ENCODE measurements at regions not wholly inside any gene's neighbourhood (a gene's known extent, or its start where the extent isn't known, plus 50 kb on each side); places are given as distances from the start of the nearest gene placed in this dataset.
A peak's percentile ranks its signal among the peaks of the same experiment; 100 is the strongest.

DNA sequence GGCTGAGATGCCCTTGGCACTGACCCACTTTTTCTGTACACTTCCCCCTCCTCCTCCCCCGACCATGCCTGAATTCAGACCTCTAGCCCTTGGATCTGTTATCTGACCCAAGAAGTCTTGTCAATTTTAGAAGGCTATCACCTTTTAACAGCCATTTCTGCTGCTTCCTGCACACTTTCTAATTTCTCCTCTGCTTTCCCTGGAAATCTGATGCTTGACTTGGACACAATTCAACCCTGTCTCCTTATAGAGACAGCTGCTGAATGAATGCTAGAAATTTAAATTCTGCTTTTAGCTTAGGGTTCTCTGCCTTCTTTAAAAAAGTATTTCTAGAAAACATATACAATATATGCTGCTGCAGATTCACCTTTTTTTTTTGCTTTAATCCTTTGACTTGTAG, 417.9 kb upstream of the KLF6 start:
- no peaks in the 10 kb centered on the region for H3K36me3 ChIP-seq (ENCODE audit: control insufficient read depth, insufficient read depth, low read length)
- H3K27ac ChIP-seq (ENCODE audit: low read length) = peak overlapping the region; percentile 1
- no peak for TF ChIP-seq POLR2AphosphoS5 (IDR thresholded peaks at IDR 0.05; ENCODE audit: low read depth, low read length)
- TF ChIP-seq, protein P1, sequence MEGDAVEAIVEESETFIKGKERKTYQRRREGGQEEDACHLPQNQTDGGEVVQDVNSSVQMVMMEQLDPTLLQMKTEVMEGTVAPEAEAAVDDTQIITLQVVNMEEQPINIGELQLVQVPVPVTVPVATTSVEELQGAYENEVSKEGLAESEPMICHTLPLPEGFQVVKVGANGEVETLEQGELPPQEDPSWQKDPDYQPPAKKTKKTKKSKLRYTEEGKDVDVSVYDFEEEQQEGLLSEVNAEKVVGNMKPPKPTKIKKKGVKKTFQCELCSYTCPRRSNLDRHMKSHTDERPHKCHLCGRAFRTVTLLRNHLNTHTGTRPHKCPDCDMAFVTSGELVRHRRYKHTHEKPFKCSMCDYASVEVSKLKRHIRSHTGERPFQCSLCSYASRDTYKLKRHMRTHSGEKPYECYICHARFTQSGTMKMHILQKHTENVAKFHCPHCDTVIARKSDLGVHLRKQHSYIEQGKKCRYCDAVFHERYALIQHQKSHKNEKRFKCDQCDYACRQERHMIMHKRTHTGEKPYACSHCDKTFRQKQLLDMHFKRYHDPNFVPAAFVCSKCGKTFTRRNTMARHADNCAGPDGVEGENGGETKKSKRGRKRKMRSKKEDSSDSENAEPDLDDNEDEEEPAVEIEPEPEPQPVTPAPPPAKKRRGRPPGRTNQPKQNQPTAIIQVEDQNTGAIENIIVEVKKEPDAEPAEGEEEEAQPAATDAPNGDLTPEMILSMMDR (IDR thresholded peaks at IDR 0.05) = no peak
- no peak for TF ChIP-seq TCF7L2 (IDR thresholded peaks at IDR 0.05; ENCODE audit: low read depth, low read length)
- TF ChIP-seq, protein P2, sequence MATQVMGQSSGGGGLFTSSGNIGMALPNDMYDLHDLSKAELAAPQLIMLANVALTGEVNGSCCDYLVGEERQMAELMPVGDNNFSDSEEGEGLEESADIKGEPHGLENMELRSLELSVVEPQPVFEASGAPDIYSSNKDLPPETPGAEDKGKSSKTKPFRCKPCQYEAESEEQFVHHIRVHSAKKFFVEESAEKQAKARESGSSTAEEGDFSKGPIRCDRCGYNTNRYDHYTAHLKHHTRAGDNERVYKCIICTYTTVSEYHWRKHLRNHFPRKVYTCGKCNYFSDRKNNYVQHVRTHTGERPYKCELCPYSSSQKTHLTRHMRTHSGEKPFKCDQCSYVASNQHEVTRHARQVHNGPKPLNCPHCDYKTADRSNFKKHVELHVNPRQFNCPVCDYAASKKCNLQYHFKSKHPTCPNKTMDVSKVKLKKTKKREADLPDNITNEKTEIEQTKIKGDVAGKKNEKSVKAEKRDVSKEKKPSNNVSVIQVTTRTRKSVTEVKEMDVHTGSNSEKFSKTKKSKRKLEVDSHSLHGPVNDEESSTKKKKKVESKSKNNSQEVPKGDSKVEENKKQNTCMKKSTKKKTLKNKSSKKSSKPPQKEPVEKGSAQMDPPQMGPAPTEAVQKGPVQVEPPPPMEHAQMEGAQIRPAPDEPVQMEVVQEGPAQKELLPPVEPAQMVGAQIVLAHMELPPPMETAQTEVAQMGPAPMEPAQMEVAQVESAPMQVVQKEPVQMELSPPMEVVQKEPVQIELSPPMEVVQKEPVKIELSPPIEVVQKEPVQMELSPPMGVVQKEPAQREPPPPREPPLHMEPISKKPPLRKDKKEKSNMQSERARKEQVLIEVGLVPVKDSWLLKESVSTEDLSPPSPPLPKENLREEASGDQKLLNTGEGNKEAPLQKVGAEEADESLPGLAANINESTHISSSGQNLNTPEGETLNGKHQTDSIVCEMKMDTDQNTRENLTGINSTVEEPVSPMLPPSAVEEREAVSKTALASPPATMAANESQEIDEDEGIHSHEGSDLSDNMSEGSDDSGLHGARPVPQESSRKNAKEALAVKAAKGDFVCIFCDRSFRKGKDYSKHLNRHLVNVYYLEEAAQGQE (IDR thresholded peaks at IDR 0.05; ENCODE audit: insufficient read depth in 1 of 2, low read depth in 2 of 2, low read length in 1 of 2) = no peak
- TF ChIP-seq SIN3A (IDR thresholded peaks at IDR 0.05; ENCODE audit: borderline replicate concordance, insufficient read depth, low read depth, low read length) = no peak
- no peaks in the 10 kb centered on the region for H3K4me1 ChIP-seq (ENCODE audit: control insufficient read depth, insufficient read depth, low read length)
- ChIA-PET POLR2A (no interaction called here), CTCF (no interaction called here)
- H3K27me3 ChIP-seq (ENCODE audit: control insufficient read depth, insufficient read depth, low read length) = no peaks in the 10 kb centered on the region
- DNase-seq (ENCODE audit: low read depth, low spot score) (no peak), ATAC-seq (no peak)
- no peak overlapping the region for H3K4me3 ChIP-seq (ENCODE audit: low read depth in 2 of 2, low read length in 2 of 2)
- H3K9me3 ChIP-seq (ENCODE audit: control insufficient read depth, insufficient read depth, low read depth, low read length) = no peaks in the 10 kb centered on the region
- intact Hi-C loops (cut with micrococcal nuclease; ENCODE audit: unreplicated experiment) = no loop called here
- in situ Hi-C loops (cut with HindIII; ENCODE audit: low pct_unique_long_range_greater_than_20kb, low sequenced_read_pairs) = no loop called here
- BruUV-seq (replicated peaks) = no TSS peak

DNA sequence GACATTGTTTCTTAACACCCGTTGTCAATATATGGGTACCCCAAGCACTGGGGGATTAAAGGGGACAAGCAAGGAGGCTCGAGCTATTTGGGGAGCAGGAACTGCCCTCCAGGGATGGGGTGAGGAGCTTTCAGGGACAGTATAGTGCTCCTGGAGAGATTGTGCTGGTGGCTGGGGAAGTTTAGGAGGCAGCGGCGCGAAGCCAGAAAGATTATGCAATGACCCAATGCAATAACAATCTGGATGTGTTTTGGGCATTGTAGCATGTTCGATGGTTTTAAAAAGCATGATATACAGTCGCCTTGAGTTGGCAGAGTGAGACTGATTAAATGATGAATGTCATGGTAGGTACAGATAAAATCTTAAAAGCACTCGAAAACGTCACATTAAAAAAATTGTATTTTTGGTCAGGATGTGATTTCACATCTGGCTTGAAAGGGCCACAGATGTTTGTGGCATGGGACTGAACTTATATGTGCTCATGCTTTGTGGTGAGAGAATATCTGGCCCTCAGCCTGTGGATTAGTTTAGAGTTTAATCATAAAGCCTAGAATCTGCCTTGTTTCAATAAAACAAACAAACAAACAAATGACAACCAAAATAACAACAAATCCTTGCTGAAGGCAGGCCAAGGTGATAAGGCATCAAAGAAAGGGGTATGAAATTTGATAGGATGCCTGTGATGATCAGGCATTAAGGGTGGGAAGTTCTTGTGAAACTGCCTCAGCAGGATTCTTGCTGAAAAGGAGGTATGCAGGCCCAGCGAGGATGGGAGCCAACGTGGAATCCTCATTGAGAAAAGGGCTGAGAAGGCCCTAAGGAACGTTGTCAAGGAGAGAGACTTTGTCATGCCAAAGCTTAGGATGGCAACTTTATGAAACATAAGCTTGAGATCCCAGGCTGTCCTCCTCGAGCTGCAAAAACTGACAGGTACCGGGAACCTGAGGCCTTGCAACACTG, 417.1 kb upstream of the KLF6 start:
- Histone ChIP-seq H3K9me3 (ENCODE audit: control insufficient read depth, insufficient read depth, low read depth, low read length) (no peaks in the 10 kb centered on the region), H3K36me3 (ENCODE audit: control insufficient read depth, insufficient read depth, low read length) (no peaks in the 10 kb centered on the region), H3K27ac (ENCODE audit: low read length) (0 out of 2 replicates have a peak overlapping the region, but pooled peaks have one; percentile 4), H3K4me1 (ENCODE audit: control insufficient read depth, insufficient read depth, low read length) (no peaks in the 10 kb centered on the region), H3K27me3 (ENCODE audit: control insufficient read depth, insufficient read depth, low read length) (no peaks in the 10 kb centered on the region), H3K4me3 (ENCODE audit: low read depth in 2 of 2, low read length in 2 of 2) (no peak overlapping the region)
- POLR2A ChIA-PET = interaction anchor here (0.6 kb wide), 1 partner anchor 16 kb away, joined by 5 read pairs; no protein-coding TSS in a partner anchor
- TF ChIP-seq SIN3A (IDR thresholded peaks at IDR 0.05; ENCODE audit: borderline replicate concordance, insufficient read depth, low read depth, low read length) = no peak
- in situ Hi-C loops (cut with HindIII; ENCODE audit: low pct_unique_long_range_greater_than_20kb, low sequenced_read_pairs) (no loop called here), intact Hi-C loops (cut with micrococcal nuclease; ENCODE audit: unreplicated experiment) (no loop called here)
- CTCF ChIA-PET = no interaction called here
- ATAC-seq = no peak
- DNase-seq (ENCODE audit: low read depth, low spot score) = no peak
- BruUV-seq (replicated peaks) = no TSS peak

DNA sequence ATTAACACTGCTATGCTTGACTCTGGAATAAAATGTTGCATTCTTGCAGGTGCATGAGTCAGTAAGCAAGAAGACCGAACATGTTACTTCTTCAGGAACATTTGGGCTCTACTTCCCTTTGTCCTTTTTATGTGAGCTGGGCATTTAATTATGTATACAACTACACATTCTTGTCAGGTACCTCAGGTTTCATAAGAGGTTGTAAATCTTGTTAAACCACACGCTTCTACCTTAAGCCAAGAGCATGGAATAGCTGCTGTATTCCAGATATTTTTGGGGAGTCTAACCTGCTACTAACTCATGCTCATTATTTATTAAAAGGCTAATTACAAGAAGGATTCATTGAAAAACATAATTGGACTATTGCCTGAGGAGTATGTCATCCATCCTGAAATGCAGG, 414.2 kb upstream of the KLF6 start:
- ChIA-PET POLR2A (no interaction called here), CTCF (no interaction called here)
- no TSS peak for BruUV-seq (replicated peaks)
- H3K27me3 ChIP-seq (ENCODE audit: control insufficient read depth, insufficient read depth, low read length) = no peaks in the 10 kb centered on the region
- H3K9me3 ChIP-seq (ENCODE audit: control insufficient read depth, insufficient read depth, low read depth, low read length) = no peaks in the 10 kb centered on the region
- ATAC-seq = no peak
- no peaks in the 10 kb centered on the region for H3K36me3 ChIP-seq (ENCODE audit: control insufficient read depth, insufficient read depth, low read length)
- no peak overlapping the region for H3K4me3 ChIP-seq (ENCODE audit: low read depth in 2 of 2, low read length in 2 of 2)
- H3K4me1 ChIP-seq (ENCODE audit: control insufficient read depth, insufficient read depth, low read length) = no peaks in the 10 kb centered on the region; the same call in 1 of the 2 replicates
- intact Hi-C loops (cut with micrococcal nuclease; ENCODE audit: unreplicated experiment) (no loop called here), in situ Hi-C loops (cut with HindIII; ENCODE audit: low pct_unique_long_range_greater_than_20kb, low sequenced_read_pairs) (no loop called here)
- DNase-seq (ENCODE audit: low read depth, low spot score) = no peak
- TF ChIP-seq, protein P2 (IDR thresholded peaks at IDR 0.05; ENCODE audit: insufficient read depth in 1 of 2, low read depth in 2 of 2, low read length in 1 of 2) = no peak
- no peak for TF ChIP-seq TCF7L2 (IDR thresholded peaks at IDR 0.05; ENCODE audit: low read depth, low read length)
- no peak overlapping the region for H3K27ac ChIP-seq (ENCODE audit: low read length)

Measured in Panc1 (cell line).